ENCODE measurements at regions not wholly inside any gene's neighbourhood (a gene's known extent, or its start where the extent isn't known, plus 50 kb on each side); places are given as distances from the start of the nearest gene placed in this dataset.

DNA sequence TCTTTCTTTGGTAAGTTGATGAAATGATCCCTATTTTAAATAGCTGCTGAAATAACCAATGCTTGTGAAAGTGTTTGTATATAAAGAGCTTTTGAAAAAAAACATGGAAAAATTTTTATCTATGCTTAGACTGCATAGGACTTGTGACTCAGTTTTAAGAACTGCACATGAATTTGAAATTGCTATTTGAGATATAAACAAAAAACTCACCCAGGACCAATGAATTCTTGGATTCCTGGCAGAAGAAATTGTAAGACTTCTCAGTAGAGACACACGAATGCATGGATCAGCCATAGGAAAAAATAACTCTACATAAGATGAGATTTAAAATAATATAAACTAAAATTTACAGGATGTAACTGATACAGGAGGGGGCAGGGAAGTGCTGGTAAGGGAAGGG is 278.8 kb upstream of the SORCS1 start:
- no peak for DNase-seq (ENCODE audit: low spot score)

DNA sequence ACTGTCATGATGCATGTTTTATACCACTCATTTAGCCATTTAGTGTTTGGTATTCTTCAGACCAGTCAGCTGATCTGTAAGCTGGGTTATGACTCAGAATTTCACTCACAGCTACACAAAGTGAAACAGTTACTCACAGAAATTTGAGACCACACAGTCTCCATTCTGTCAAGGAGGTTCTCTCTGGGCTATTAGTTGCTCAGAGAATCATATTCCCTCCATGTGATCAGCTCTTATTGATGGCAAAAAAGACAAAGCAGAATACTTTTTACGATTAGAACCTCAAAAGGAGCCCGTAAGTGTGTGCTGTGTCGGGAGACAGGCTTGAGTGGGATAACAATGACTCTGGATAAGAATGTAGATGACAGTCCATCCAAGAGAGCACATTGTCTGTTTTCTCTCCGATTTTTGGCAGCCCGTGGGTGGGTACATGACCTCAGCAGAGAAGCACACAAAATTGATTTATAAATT is 277.6 kb upstream of the SORCS1 start:
- DNase-seq (ENCODE audit: low spot score): no peak

DNA sequence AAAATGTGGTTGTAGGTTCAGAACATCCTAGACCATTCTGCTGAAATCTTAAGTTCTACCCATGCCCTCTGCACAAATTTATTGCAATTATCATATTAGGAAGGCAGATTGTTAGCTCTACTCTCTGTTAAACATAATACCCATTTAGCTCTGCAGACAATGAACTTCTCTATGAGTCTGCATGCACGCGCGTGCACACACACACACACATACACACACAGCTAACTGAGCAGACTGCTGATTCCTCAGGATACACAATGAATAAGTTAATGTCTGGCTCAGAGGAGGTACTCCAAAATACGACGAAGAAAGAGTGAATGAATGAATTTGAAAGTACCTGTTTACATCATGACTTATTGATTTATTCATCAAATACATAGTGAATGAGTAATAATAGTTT is 276.2 kb upstream of the SORCS1 start:
- DNase-seq (ENCODE audit: low spot score): no peak

DNA sequence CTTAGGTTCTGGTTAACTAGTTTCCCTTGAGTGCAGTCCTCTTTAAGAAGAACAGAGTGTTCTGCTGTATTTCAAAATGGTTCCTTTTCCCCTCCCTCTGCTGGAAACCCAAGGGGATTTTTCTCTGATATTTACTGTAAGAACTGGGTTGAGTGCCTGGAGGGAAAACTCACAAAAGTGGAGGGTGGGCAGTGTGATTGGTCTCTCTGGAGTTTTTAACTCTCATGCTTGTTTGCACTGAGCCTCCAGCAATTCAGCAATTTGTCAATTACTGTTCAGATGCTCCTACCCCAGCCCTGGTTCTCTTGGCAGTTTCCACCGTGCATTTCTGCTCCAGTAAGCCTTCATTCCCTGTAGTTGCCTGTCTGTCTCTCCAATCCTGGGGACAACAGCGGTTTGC is 273.4 kb upstream of the SORCS1 start:
- no peak for DNase-seq (ENCODE audit: low spot score)

DNA sequence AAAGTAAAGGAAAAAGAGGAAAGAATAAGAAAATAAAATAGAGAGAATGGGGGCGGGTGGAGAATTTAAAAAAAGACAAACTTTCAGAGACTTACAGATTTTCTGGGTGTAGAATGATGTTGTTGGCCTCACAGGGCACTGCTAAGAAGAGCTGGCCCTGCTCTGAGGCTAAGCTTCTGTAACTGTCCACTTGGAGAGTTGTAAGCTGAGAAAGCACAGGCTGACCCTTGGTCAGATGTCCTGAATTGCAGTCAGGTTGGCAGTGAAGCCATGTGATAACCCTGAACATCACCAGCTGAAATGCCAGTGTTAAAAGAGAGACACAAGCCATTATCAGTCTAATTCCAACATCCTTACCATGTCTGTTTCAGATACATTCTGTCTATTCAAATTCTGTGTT is 272.1 kb upstream of the SORCS1 start:
- DNase-seq (ENCODE audit: low spot score): no peak

DNA sequence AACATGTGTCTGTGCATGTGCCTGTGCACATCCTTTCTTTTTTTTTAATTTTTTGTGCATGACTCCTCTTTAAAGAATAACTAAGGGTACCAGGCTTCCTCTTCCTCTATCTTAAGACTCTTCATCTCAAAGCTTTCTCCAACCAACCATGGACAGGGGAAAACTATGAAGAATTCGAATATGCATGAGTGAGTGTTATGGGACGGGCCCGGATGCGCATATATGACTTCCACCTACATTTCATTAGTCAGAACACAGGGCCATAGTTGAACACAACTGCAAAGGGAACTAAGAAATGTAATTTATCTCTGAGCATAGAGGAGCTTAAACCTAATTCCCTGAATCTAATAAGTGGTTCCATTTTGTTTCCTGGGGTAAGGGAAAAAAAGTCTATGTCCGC is 270.3 kb upstream of the SORCS1 start:
- DNase-seq (ENCODE audit: low spot score): no peak

DNA sequence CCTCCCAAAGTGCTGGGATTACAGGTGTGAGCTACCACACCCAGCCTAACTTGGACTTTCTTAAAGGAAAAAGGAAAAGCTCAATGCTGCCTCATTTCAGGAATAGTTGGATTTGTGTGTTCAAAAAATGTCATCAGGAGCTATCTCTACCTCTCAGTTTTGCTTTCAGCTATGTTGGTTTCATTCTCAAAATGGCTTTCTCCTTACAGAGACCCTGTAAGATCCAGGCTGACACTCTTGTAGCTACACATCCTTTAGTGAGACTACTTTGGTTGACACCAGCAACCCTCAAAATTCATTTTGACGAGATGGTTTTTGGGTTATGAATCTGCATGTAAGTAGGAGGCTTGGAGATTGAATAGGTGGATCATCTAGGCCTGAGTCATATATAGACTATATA is 269.7 kb upstream of the SORCS1 start:
- DNase-seq (ENCODE audit: low spot score): no peak

DNA sequence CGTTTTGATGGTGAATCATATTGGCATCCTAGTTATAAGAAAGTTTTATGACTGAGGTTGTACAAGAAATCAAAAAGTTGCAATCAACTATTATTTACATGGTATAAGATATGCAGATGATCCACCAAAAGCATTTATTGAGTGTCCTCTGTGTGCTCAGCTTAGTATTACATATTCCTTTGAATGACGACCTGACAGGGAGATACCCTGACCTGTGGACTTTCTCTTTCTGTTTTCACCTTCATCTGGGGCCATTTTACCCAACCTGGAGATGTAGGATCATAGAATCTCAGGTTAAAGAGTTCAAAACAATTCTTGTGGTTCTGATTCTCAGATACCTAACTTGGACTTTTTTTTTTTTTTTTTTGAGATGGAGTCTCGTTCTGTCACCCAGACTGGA is 269.1 kb upstream of the SORCS1 start:
- no peak for DNase-seq (ENCODE audit: low spot score)

DNA sequence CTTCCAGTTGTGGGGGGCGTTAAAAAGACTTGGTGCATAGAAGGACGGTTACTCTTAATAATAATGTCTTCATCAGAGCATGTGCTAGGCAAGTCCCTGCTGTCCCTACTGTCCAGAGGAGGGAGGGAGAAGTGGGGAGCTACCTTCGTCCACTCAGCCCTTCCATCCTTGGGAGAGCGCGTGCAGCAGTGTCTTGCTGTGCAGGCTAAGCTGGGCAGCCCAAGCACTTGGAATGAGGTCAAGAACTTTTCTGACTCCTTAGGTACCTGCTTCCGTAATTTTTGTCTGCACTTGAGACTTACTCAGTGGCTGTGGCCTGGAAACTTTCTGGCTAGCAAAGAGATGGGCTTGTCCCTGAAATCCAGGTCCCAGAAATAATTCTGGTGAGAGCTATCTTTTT is 265.9 kb upstream of the SORCS1 start:
- no peak for DNase-seq (ENCODE audit: low spot score)

DNA sequence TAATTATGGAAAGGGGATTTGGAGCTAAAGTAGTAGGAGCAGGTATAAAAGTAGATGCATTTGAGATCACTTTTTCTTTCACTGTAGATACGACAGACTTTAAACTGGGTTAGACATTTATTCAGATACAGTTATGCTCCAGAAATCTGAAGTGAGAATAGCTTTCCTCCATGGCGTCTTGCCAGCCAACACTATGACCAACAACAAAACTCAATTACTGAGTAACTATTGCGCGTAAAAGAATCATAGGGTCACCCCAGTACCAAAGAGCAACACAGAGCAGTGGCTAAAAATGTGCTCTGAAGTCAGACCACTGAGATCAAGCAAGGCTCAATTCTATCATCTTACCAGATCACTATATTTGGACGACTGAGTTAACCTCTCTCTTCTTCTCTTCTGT is 262.5 kb upstream of the SORCS1 start:
- no peak for DNase-seq (ENCODE audit: low spot score)

DNA sequence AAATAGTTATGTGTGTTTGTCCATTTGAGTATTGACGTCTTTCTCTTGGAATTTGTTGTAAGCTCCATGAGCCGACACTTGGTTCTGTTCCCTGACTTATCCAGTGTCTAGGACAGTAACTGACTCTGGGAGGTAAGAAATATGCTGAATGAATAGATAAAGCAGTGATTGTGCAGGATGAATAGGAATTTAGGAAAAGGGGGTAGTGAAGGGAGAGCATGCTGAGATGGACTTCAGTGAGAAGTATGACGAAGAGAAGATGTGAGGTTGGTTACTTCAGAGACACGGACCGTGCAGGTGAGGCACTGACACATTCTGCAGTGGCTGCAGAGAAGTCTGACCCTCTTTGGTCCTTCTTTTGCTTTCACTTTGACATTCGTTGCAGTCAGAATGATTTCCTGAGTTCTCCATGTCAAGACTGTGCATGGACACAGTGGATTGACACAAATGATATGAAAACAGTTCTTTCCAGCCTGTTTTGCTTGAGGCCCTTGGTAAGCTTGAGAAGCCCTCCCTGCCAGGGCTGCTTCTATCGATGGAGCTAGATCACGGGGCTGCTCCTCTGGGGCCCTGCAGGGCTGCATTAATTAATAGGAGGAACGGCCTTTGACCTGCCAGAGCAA is 261.5 kb upstream of the SORCS1 start:
- DNase-seq (ENCODE audit: low spot score): no peak

DNA sequence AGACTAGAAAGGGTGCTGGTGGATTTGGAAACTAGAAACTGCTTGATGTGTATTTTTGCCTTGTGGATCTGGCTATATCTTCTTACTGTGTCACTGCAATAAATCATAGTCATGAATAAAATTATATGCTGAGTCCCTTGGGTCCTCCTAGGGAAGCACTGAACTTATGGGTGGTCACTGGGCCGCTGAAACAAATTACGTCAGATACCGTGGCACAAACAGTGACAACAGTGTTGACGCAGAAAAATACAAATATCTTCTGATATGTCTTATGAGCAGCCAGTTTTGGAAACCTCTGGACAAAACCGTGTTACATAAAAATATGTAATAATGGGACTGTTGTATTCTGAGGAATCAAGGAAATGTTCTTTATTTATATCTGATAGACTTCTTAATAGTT is 260.1 kb upstream of the SORCS1 start:
- DNase-seq (ENCODE audit: low spot score): no peak

DNA sequence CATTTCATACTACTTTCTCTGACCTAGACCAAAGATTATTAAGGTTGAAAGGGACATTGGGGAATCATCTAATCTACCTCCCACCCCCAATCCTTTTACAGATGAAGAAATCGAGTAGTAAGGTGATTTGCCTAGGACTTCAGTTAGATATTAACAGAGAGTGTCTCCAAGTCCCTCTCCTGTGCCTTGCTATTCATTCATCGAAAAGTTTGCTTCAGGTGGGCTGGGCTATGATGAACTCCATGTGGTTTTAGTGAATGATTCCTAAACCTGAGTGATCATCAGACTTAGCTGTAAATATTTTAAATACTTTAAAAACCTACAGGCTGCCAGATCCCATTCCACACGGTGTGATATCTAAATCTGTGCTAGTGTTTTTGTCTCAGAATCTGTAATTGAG is 259.4 kb upstream of the SORCS1 start:
- no peak for DNase-seq (ENCODE audit: low spot score)

DNA sequence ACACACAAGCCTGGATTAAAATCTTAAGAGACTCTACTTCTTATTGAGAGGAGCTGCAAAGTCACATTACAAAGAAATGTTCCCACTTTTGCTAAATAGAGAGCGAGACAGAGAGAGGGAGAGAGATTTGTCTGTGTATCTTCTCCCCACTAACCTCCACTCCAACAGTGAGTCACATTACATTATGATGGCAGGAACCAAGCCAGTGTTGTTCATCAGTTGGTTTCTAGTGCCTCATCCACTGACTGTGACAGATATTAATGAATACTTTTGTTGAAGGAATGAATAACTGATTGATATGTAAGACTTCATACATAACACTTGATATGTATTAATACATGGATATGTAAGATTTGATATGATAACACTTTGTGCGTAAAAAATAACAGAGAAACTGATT is 258.2 kb upstream of the SORCS1 start:
- no peak for DNase-seq (ENCODE audit: low spot score)

DNA sequence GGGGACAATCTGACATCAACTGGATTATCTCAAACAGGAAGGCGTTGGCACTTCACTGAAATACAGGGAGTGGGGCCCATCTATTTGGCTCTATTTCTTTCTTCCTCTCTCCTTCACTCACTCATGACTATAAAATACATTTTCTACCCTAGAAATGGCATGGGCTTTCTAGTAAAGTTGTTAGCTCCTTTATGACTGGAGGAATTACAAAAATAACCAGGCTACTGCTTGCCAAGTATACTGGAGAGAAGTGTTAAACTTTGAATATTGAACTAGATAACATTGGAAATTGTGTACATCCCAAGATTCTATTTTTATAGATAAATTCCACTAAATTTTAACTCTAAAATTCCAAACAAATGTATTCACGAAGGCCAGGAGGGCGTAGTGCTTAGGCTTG is 255.7 kb upstream of the SORCS1 start:
- DNase-seq (ENCODE audit: low spot score): no peak

DNA sequence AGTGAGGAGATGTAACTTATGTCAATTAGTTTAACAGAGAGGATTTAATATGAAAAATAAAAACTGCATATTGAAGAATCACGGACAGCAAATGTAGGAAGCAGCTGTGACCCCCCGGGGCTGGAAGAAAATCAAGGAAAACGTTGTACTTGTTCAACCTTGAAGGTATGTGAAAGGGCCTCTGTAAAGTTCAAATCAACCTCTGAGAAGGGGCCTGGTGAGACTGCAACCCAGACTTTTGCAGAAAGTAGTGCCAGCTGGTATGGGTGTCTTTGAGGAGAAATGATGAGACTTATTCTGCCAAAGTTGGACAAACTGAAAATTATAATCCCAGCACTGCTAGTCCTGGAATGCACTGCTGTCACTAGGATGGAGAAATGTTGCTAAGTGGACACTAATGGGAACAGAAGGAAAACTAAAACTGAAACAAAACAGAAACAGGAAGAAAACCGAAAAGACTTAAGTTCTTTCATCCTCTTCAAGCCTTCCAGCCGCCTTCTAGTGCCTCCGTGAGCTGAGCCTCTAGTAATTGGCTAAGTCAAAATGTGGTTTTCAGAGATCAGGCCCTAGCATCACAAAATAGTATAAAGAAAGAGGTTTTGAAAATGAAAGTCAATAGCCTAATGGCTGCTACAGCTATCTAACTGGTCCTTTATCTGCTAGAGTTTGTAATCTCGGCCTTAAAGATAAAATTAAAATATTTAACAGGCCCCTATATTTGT is 253.7 kb upstream of the SORCS1 start:
- no peak for DNase-seq (ENCODE audit: low spot score)

DNA sequence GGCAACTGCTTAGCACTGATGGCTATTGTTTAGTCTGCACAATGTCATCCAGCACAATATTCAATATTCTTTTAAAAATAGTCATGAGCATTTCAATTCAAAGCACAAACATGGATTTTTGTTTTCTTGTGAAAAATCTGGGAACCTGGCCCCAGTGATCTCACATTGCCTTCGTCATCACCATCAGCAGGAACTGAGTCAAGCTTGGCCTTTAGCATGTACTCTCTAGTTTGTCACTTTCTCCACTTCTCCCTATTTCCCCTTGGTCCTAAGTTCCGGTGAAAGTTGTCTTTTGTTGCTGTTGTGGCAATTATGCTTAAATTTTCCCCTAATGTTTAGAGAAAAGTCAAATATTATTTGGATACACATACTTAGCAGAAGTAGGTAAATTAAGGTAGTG is 252.9 kb upstream of the SORCS1 start:
- DNase-seq (ENCODE audit: low spot score): no peak

DNA sequence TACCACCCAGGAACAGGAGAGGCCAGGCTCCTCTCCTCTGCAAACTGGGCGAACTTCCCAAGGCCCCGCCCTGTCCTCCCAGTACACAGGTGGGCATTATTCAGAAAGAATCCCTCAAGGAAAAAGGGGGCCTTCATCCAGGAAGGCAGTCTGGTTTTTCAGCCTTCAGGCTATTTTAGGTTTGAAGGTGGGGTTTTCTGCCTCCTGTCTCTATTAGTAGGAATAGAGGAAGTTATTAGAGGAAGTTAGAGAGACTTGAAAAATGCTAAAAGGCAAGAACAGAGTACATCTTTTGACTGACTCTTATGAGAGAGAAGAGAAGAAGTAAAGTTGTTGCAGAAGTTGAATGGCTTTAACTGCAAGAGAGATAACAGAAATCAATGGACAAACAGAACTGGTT is 250.9 kb upstream of the SORCS1 start:
- no peak for DNase-seq (ENCODE audit: low spot score)

DNA sequence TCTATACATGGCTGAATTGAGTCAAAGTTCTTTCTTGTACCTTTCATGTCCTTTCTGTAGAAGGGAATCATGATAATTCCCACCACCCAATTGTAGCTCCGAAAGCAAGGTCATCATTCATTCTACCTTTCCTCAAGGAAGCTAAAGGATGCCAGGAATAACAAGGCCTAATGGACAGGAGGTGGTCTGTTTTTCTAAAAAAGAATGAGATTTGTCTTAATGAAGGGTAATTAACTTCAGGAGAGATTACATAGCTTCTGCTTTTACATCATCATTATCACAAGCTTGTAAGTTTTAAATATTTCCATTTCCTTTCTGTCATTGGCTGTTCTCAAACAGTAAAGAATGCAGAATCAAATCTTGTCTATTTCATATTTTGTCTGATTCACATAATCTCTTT is 249.5 kb upstream of the SORCS1 start:
- no peak for DNase-seq (ENCODE audit: low spot score)

DNA sequence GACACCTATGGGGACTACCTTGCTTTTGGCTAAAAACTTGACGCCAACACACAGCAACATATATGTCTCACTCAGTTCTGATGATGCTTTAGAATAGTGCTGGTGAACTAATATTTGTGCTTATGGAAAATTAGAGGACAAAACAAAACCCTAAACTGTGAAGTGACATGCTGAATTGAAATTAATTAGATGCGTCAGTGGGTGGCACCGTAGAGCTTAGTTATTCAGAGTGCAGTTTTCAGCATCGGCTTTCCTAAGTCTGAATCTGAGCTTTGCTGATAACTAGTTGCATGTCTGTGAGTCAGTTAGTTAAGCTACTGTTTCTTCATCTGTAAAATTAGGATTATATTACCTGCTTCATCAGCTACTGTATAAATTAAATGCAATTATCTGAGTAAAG is 245.0 kb upstream of the SORCS1 start:
- no peak for DNase-seq (ENCODE audit: low spot score)

DNA sequence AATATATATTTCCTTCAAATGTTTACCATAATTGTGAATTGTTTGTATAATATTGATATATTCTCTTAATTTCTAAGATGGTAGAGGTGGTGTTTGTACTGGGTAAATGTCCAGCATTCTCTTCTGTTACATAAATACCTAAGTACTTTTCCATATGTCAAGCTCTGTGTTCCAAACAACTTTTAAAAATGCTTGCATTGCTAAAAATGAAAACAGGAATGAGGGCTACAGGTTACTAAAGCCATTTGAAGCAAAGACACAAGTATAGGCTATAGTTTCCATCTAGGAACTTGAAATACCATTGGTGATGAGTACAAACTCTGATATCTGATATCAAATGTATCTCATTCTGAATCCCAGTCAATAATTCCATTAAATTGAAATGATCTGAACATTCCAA is 233.6 kb upstream of the SORCS1 start:
- DNase-seq (ENCODE audit: low spot score): no peak

DNA sequence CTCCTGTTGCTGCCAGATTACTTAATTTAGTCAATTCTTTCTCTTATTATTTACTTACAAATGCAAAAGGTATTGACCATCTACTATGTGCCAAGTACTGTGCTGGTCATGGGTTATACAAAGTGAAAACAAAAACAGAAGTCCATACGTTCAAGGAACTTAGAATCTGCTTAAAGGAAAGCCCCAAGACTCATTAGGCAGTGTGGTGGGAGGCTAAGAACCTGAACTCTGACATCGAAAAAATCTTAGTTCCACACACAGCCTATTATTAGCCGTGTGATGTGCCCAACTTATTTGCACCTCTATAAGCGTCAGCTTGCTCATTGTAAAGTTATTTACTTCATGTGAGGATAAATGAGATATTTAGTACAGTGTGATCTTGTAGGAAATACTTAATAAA is 227.4 kb upstream of the SORCS1 start:
- DNase-seq (ENCODE audit: low spot score): no peak

DNA sequence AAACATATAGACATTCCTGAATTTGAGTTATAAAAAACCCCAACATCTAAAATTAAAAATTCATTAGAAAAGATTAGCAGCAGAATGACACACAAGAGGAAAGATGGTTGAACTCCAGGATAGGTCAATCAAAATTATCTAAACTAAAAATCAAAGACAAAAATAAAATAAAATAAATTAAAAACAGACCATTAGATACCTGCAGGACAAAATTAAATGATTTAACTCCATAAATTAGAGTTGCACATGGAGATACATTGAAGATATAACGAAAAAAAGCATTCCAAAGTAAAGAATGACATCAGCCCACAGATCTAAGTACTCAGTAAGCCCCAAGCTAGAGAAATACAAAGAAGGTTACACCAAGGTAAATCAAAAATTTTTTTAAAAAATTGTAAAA is 226.1 kb upstream of the SORCS1 start:
- no peak for DNase-seq (ENCODE audit: low spot score)

DNA sequence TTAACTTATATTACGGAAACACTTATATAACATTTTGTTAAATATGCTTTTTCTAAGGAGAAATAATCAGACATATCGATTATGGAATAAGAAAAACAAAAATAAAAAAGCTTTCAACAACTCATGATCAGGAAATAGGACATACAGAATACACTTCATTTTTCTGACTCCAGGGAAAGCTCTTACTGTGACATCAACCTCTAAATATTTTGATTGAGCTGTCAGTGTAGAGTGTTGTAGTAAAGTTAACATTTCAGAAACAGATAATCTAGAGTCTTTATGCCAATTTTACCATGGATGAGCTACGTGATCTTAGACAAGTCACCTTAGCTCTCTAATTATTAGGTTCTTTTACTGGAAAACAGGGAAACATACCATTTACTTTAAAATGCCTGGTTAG is 218.9 kb upstream of the SORCS1 start:
- no peak for DNase-seq (ENCODE audit: low spot score)

All from left forelimb (tissue), 1 donor.